HL-60 (cell line): ENCODE measurements at regions not wholly inside any gene's neighbourhood (a gene's known extent, or its start where the extent isn't known, plus 50 kb on each side); places are given as distances from the start of the nearest gene placed in this dataset.

Experiments used
- DNase-seq, 2 experiments: peaks; one replicate each; pipeline ENCODE4 v3.0.0-alpha.2; 2010 to 2020; ENCODE audit warnings: low read depth in 1 of 2, low spot score in 1 of 2
- H3K27ac ChIP-seq: fragments of 250-450 bp; sonication (Bioruptor Pico); replicated peaks from 2 replicates; pipeline ENCODE4 v1.5.1; 2020; ENCODE audit warnings: mild to moderate bottlenecking, moderate library complexity
- H3K27me3 ChIP-seq: fragments of 250-450 bp; sonication (Bioruptor Pico); 2 replicates; pipeline ENCODE4 v1.5.1; 2021; ENCODE audit warnings: mild to moderate bottlenecking, moderate library complexity; ENCODE audit not compliant: insufficient read depth, poor library complexity, severe bottlenecking
- H3K4me3 ChIP-seq: replicated peaks from 2 replicates; pipeline ENCODE4 v1.5.1; 2011; ENCODE audit warnings: mild to moderate bottlenecking, control low read depth, low read length; ENCODE audit not compliant: insufficient read depth
- GABPA ChIP-seq: IDR thresholded peaks from 2 replicates; pipeline ENCODE4 v1.6.1; 2012; ENCODE audit warnings: low read depth
- POLR2AphosphoS5 ChIP-seq: IDR thresholded peaks from 2 replicates; pipeline ENCODE4 v1.6.1; 2012; ENCODE audit warnings: low read depth
- SPI1 ChIP-seq: IDR thresholded peaks from 2 replicates; pipeline ENCODE4 v1.6.1; 2012; ENCODE audit warnings: low read depth, mild to moderate bottlenecking, borderline replicate concordance
- TF ChIP-seq, protein P1 (sequence below): IDR thresholded peaks from one replicate; pipeline ENCODE4 v1.5.1; 2011; ENCODE audit warnings: low read length, control low read depth, inconsistent platforms; ENCODE audit not compliant: insufficient read depth
- TF ChIP-seq, protein P2 (sequence below): IDR thresholded peaks from 2 replicates; pipeline ENCODE4 v1.6.1; 2012; ENCODE audit warnings: low read depth; ENCODE audit not compliant: insufficient replicate concordance

DNA sequence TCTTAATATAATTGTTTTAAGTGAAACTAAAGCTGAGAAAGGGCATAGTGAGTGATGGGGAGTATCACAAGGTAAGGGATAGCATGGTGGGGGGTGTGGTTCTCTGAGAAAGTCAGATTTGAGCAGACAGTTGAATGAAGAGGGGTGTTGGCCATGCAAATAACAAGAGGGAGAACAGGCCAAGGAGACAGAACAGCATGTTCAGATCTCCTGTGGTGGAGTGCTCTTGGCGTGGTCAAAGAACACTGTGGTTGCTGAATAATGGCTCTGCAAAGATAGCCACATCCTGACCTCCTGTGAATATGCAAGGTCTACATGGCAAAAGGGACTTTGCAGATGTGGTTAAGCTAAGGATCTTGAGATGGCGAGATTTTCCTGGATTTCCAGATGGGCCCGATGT lies 389.2 kb downstream of the TMEM182 start:
- no peak for TF ChIP-seq GABPA
- TF ChIP-seq, protein P1, sequence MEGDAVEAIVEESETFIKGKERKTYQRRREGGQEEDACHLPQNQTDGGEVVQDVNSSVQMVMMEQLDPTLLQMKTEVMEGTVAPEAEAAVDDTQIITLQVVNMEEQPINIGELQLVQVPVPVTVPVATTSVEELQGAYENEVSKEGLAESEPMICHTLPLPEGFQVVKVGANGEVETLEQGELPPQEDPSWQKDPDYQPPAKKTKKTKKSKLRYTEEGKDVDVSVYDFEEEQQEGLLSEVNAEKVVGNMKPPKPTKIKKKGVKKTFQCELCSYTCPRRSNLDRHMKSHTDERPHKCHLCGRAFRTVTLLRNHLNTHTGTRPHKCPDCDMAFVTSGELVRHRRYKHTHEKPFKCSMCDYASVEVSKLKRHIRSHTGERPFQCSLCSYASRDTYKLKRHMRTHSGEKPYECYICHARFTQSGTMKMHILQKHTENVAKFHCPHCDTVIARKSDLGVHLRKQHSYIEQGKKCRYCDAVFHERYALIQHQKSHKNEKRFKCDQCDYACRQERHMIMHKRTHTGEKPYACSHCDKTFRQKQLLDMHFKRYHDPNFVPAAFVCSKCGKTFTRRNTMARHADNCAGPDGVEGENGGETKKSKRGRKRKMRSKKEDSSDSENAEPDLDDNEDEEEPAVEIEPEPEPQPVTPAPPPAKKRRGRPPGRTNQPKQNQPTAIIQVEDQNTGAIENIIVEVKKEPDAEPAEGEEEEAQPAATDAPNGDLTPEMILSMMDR: no peak
- TF ChIP-seq, protein P2, sequence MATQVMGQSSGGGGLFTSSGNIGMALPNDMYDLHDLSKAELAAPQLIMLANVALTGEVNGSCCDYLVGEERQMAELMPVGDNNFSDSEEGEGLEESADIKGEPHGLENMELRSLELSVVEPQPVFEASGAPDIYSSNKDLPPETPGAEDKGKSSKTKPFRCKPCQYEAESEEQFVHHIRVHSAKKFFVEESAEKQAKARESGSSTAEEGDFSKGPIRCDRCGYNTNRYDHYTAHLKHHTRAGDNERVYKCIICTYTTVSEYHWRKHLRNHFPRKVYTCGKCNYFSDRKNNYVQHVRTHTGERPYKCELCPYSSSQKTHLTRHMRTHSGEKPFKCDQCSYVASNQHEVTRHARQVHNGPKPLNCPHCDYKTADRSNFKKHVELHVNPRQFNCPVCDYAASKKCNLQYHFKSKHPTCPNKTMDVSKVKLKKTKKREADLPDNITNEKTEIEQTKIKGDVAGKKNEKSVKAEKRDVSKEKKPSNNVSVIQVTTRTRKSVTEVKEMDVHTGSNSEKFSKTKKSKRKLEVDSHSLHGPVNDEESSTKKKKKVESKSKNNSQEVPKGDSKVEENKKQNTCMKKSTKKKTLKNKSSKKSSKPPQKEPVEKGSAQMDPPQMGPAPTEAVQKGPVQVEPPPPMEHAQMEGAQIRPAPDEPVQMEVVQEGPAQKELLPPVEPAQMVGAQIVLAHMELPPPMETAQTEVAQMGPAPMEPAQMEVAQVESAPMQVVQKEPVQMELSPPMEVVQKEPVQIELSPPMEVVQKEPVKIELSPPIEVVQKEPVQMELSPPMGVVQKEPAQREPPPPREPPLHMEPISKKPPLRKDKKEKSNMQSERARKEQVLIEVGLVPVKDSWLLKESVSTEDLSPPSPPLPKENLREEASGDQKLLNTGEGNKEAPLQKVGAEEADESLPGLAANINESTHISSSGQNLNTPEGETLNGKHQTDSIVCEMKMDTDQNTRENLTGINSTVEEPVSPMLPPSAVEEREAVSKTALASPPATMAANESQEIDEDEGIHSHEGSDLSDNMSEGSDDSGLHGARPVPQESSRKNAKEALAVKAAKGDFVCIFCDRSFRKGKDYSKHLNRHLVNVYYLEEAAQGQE: no peak
- TF ChIP-seq SPI1: no peak
- TF ChIP-seq POLR2AphosphoS5: no peak
- no peak for DNase-seq

DNA sequence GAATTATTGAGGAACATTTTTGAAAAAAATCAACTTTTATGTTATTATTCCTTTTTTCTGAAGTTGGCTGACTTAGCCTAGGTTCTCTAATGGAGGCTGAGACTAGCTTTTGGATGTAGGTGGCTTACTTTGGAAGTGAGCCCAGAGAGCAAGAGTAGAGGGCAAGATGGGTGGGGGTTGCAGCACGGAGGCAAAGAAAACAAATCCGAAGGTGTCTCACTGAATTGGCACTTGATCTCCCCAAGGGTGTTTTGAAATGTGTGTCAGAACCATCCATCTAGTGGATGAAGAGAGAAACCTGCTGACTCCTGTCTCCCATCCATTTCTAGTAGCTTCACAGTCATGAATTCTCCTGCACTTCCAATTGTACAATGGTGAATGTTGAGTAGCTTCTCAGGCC lies 390.7 kb downstream of the TMEM182 start:
- no peak for DNase-seq
- no peak overlapping the region for H3K4me3 ChIP-seq
- no peaks in the 10 kb centered on the region for H3K27me3 ChIP-seq
- TF ChIP-seq, protein P2: no peak
- TF ChIP-seq SPI1 (no peak), GABPA (no peak), POLR2AphosphoS5 (no peak)
- TF ChIP-seq, protein P1: no peak
- no peak overlapping the region for H3K27ac ChIP-seq

More for the DNA sequence above, 389.2 kb downstream of the TMEM182 start:
- Histone ChIP-seq H3K27ac (no peak overlapping the region), H3K27me3 (no peaks in the 10 kb centered on the region), H3K4me3 (no peak overlapping the region)

DNA sequence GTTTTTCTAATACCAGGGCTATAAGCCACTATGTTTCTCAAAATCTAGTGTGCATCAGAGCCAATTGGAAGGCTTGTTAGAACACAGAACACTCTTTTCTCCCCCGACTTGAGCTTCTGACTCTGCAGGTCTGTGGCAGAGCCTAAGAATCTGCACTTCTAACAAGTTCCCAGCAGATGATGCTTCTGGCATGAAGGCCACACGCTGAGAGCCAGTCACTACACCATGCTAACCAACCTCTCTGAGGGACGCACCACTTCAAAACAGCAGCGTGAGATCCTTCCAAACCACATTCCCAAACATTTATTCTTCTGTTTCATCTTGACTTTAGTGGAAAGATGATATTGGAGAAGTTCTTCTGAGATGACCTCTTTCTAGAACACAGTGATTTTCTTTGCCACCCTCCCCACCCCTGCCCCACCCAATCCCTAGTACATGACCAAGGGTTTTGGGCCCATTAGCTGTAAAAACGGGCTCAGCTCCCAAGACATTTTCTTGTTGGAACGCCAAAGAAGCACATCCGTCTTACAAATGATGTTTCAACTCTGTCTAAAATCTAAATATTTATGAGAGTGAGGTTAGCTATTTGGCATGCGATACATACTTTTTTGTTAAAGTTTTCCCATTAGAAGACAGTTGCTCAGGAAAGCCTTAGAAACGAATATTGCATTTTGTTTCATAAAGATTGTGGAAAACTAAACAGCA lies 391.9 kb downstream of the TMEM182 start:
- no peak for DNase-seq
- Histone ChIP-seq H3K27me3 (no peaks in the 10 kb centered on the region), H3K4me3 (no peak overlapping the region), H3K27ac (no peak overlapping the region)
- TF ChIP-seq POLR2AphosphoS5 (no peak), GABPA (no peak), SPI1 (no peak)
- TF ChIP-seq, protein P2: no peak
- TF ChIP-seq, protein P1: no peak
